HUES48 (cell line): ENCODE measurements at regions not wholly inside any gene's neighbourhood (a gene's known extent, or its start where the extent isn't known, plus 50 kb on each side); places are given as distances from the start of the nearest gene placed in this dataset.

Experiments used
- H3K27ac ChIP-seq: one replicate; pipeline ENCODE4 v1.7.0; 2013; ENCODE audit warnings: low read depth, low read length, inconsistent platforms
- H3K27me3 ChIP-seq: 2 replicates; pipeline ENCODE4 v1.6.1; 2013; ENCODE audit warnings: mild to moderate bottlenecking, low read length; ENCODE audit not compliant: control insufficient read depth, insufficient read depth
- H3K36me3 ChIP-seq: 2 replicates; pipeline ENCODE4 v1.6.1; 2013; ENCODE audit warnings: low read length; ENCODE audit not compliant: control insufficient read depth, insufficient read depth
- H3K4me1 ChIP-seq: 2 replicates; pipeline ENCODE4 v1.6.1; 2013; ENCODE audit warnings: mild to moderate bottlenecking, low read length; ENCODE audit not compliant: control insufficient read depth, insufficient read depth
- H3K4me3 ChIP-seq: 2 replicates; pipeline ENCODE4 v1.5.1; 2013; ENCODE audit warnings: mild to moderate bottlenecking, low read depth, low read length
- H3K9ac ChIP-seq: 2 replicates; pipeline ENCODE4 v1.6.1; 2013; ENCODE audit warnings: mild to moderate bottlenecking, low read depth, low read length, moderate library complexity
- H3K9me3 ChIP-seq: 2 replicates; pipeline ENCODE4 v1.6.1; 2013; ENCODE audit warnings: low read length; ENCODE audit not compliant: control insufficient read depth, insufficient read depth

GRCh38 chr4:149296503-149296902 lies 519.1 kb downstream of the IQCM start:
- H3K36me3 ChIP-seq, result no peaks in the 10 kb centered on the region
- no peak overlapping the region for H3K9ac ChIP-seq
- H3K27ac ChIP-seq, result no peak overlapping the region
- H3K4me1 ChIP-seq, result no peaks in the 10 kb centered on the region
- H3K4me3 ChIP-seq, result no peak overlapping the region
- no peaks in the 10 kb centered on the region for H3K27me3 ChIP-seq
- H3K9me3 ChIP-seq, result no peaks in the 10 kb centered on the region

GRCh38 chr4:149296084-149296483 lies 519.6 kb downstream of the IQCM start:
- Histone ChIP-seq H3K4me1 (no peaks in the 10 kb centered on the region), H3K27ac (no peak overlapping the region), H3K9ac (no peak overlapping the region), H3K27me3 (no peaks in the 10 kb centered on the region), H3K36me3 (no peaks in the 10 kb centered on the region), H3K4me3 (no peak overlapping the region), H3K9me3 (no peaks in the 10 kb centered on the region)

- H3K27ac ChIP-seq, result no peak overlapping the region
- H3K4me1 ChIP-seq, result no peaks in the 10 kb centered on the region
- no peak overlapping the region for H3K4me3 ChIP-seq
- H3K36me3 ChIP-seq, result no peaks in the 10 kb centered on the region
- no peaks in the 10 kb centered on the region for H3K27me3 ChIP-seq
- no peak overlapping the region for H3K9ac ChIP-seq
- H3K9me3 ChIP-seq, result no peaks in the 10 kb centered on the region
Observed at GRCh38 chr4:149294601-149295000, 521.0 kb downstream of the IQCM start.

GRCh38 chr4:149293046-149293649 lies 522.5 kb downstream of the IQCM start:
- H3K9ac ChIP-seq, result no peak overlapping the region
- H3K4me1 ChIP-seq, result no peaks in the 10 kb centered on the region
- no peaks in the 10 kb centered on the region for H3K36me3 ChIP-seq
- no peaks in the 10 kb centered on the region for H3K27me3 ChIP-seq
- H3K4me3 ChIP-seq, result no peak overlapping the region
- H3K27ac ChIP-seq, result no peak overlapping the region
- H3K9me3 ChIP-seq, result no peaks in the 10 kb centered on the region

GRCh38 chr4:149292425-149293007 lies 523.1 kb downstream of the IQCM start:
- no peak overlapping the region for H3K4me3 ChIP-seq
- H3K9ac ChIP-seq, result no peak overlapping the region
- H3K4me1 ChIP-seq, result no peaks in the 10 kb centered on the region
- no peaks in the 10 kb centered on the region for H3K9me3 ChIP-seq
- no peaks in the 10 kb centered on the region for H3K36me3 ChIP-seq
- H3K27ac ChIP-seq, result no peak overlapping the region
- no peaks in the 10 kb centered on the region for H3K27me3 ChIP-seq

GRCh38 chr4:149291463-149291862 lies 524.2 kb downstream of the IQCM start:
- Histone ChIP-seq H3K36me3 (no peaks in the 10 kb centered on the region), H3K9me3 (no peaks in the 10 kb centered on the region), H3K27me3 (no peaks in the 10 kb centered on the region), H3K9ac (no peak overlapping the region), H3K4me3 (no peak overlapping the region), H3K4me1 (no peaks in the 10 kb centered on the region), H3K27ac (no peak overlapping the region)

- no peak overlapping the region for H3K4me3 ChIP-seq
- H3K27ac ChIP-seq, result no peak overlapping the region
- H3K27me3 ChIP-seq, result no peaks in the 10 kb centered on the region
- H3K9ac ChIP-seq, result no peak overlapping the region
- no peaks in the 10 kb centered on the region for H3K9me3 ChIP-seq
- H3K36me3 ChIP-seq, result no peaks in the 10 kb centered on the region
- no peaks in the 10 kb centered on the region for H3K4me1 ChIP-seq
Observed at GRCh38 chr4:149280806-149281205, 534.8 kb downstream of the IQCM start.

- no peak overlapping the region for H3K9ac ChIP-seq
- no peaks in the 10 kb centered on the region for H3K36me3 ChIP-seq
- H3K27ac ChIP-seq, result no peak overlapping the region
- H3K27me3 ChIP-seq, result no peaks in the 10 kb centered on the region
- H3K4me3 ChIP-seq, result no peak overlapping the region
- no peaks in the 10 kb centered on the region for H3K9me3 ChIP-seq
- H3K4me1 ChIP-seq, result no peaks in the 10 kb centered on the region
Observed at GRCh38 chr4:149279776-149280175, 535.9 kb downstream of the IQCM start.

GRCh38 chr4:149279331-149279730 lies 536.3 kb downstream of the IQCM start:
- Histone ChIP-seq H3K4me3 (no peak overlapping the region), H3K36me3 (no peaks in the 10 kb centered on the region), H3K9ac (no peak overlapping the region), H3K27me3 (no peaks in the 10 kb centered on the region), H3K27ac (no peak overlapping the region), H3K4me1 (no peaks in the 10 kb centered on the region), H3K9me3 (no peaks in the 10 kb centered on the region)

- H3K27ac ChIP-seq, result no peak overlapping the region
- no peak overlapping the region for H3K9ac ChIP-seq
- no peaks in the 10 kb centered on the region for H3K27me3 ChIP-seq
- no peaks in the 10 kb centered on the region for H3K4me1 ChIP-seq
- H3K9me3 ChIP-seq, result no peaks in the 10 kb centered on the region
- no peaks in the 10 kb centered on the region for H3K36me3 ChIP-seq
- no peak overlapping the region for H3K4me3 ChIP-seq
Observed at GRCh38 chr4:149277705-149278104, 537.9 kb downstream of the IQCM start.

- no peak overlapping the region for H3K27ac ChIP-seq
- no peaks in the 10 kb centered on the region for H3K27me3 ChIP-seq
- no peak overlapping the region for H3K9ac ChIP-seq
- H3K9me3 ChIP-seq, result no peaks in the 10 kb centered on the region
- H3K4me3 ChIP-seq, result no peak overlapping the region
- H3K4me1 ChIP-seq, result no peaks in the 10 kb centered on the region
- no peaks in the 10 kb centered on the region for H3K36me3 ChIP-seq
Observed at GRCh38 chr4:149269835-149270234, 545.8 kb downstream of the IQCM start.
